H9 (cell line): ENCODE measurements at regions not wholly inside any gene's neighbourhood (a gene's known extent, or its start where the extent isn't known, plus 50 kb on each side); places are given as distances from the start of the nearest gene placed in this dataset.

ENCODE experiments used
- DNase-seq: peaks from one replicate; pipeline ENCODE4 v3.0.0-alpha.2; 2017
- H2AFZ ChIP-seq: one replicate; pipeline ENCODE4 v1.6.1; 2013; ENCODE audit warnings: mild to moderate bottlenecking, low read length, control low read depth, moderate library complexity
- H2AK5ac ChIP-seq: 2 replicates; pipeline ENCODE4 v1.6.1; 2013; ENCODE audit warnings: low read length, control low read depth, mixed read lengths; ENCODE audit not compliant: insufficient read length
- H2BK120ac ChIP-seq: one replicate; pipeline ENCODE4 v1.6.1; 2013; ENCODE audit warnings: low read depth, mild to moderate bottlenecking, low read length, control low read depth, inconsistent platforms; ENCODE audit not compliant: poor library complexity, severe bottlenecking
- H2BK12ac ChIP-seq: 2 replicates; pipeline ENCODE4 v1.6.1; 2013; ENCODE audit warnings: low read length, control low read depth, mixed read lengths, low read depth; ENCODE audit not compliant: insufficient read length
- H2BK15ac ChIP-seq: 2 replicates; pipeline ENCODE4 v1.6.1; 2013; ENCODE audit warnings: low read depth, low read length, control low read depth
- H2BK20ac ChIP-seq: one replicate; pipeline ENCODE4 v1.6.1; 2013; ENCODE audit warnings: low read depth, mild to moderate bottlenecking, low read length, control low read depth, inconsistent platforms; ENCODE audit not compliant: poor library complexity, severe bottlenecking
- H2BK5ac ChIP-seq: 2 replicates; pipeline ENCODE4 v1.6.1; 2013; ENCODE audit warnings: low read length, control low read depth, mixed read lengths; ENCODE audit not compliant: insufficient read length
- H3K14ac ChIP-seq: 2 replicates; pipeline ENCODE4 v1.6.1; 2013; ENCODE audit warnings: low read length, control low read depth; ENCODE audit not compliant: insufficient read depth
- H3K18ac ChIP-seq: 2 replicates; pipeline ENCODE4 v1.6.1; 2013; ENCODE audit warnings: low read depth, mild to moderate bottlenecking, mixed read lengths, low read length, control low read depth; ENCODE audit not compliant: insufficient read length
- H3K23ac ChIP-seq: 2 replicates; pipeline ENCODE4 v1.6.1; 2013; ENCODE audit warnings: low read length, control low read depth, mixed read lengths, low read depth; ENCODE audit not compliant: insufficient read length
- H3K23me2 ChIP-seq: 2 replicates; pipeline ENCODE4 v1.6.1; 2013; ENCODE audit warnings: low read depth, mild to moderate bottlenecking, mixed read lengths, low read length, control low read depth; ENCODE audit not compliant: insufficient read length, poor library complexity, severe bottlenecking
- H3K27ac ChIP-seq: 2 replicates; pipeline ENCODE4 v1.5.1; 2013; ENCODE audit warnings: low read length, control low read depth, mixed read lengths, low read depth; ENCODE audit not compliant: insufficient read length
- H3K27me3 ChIP-seq: 2 replicates; pipeline ENCODE4 v1.6.1; 2013; ENCODE audit warnings: low read length, control low read depth, inconsistent platforms; ENCODE audit not compliant: insufficient read depth
- H3K4ac ChIP-seq: 2 replicates; pipeline ENCODE4 v1.6.1; 2013; ENCODE audit warnings: low read depth, mild to moderate bottlenecking, control low read depth, inconsistent platforms, low read length, moderate library complexity
- H3K4me1 ChIP-seq: 2 replicates; pipeline ENCODE4 v1.6.1; 2013; ENCODE audit warnings: low read length, control low read depth, inconsistent platforms; ENCODE audit not compliant: insufficient read depth
- H3K4me2 ChIP-seq: 2 replicates; pipeline ENCODE4 v1.6.1; 2013; ENCODE audit warnings: low read length, control low read depth, mixed read lengths; ENCODE audit not compliant: insufficient read length, insufficient read depth
- H3K56ac ChIP-seq: 2 replicates; pipeline ENCODE4 v1.6.1; 2013; ENCODE audit warnings: low read depth, mild to moderate bottlenecking, mixed read lengths, low read length, control low read depth; ENCODE audit not compliant: insufficient read length
- H3K79me1 ChIP-seq: 2 replicates; pipeline ENCODE4 v1.6.1; 2013; ENCODE audit warnings: low read depth, mild to moderate bottlenecking, moderate library complexity, low read length, control low read depth, inconsistent platforms; ENCODE audit not compliant: insufficient read depth, poor library complexity, severe bottlenecking
- H3K79me2 ChIP-seq: 2 replicates; pipeline ENCODE4 v1.6.1; 2013; ENCODE audit warnings: low read length, control low read depth, inconsistent platforms; ENCODE audit not compliant: insufficient read depth
- H3K9ac ChIP-seq: 2 replicates; pipeline ENCODE4 v1.6.1; 2013; ENCODE audit warnings: low read length, control low read depth, mixed read lengths; ENCODE audit not compliant: insufficient read length; ENCODE audit errors: extremely low read depth
- H3K9me3 ChIP-seq: one replicate; pipeline ENCODE4 v1.6.1; 2013; ENCODE audit warnings: low read depth, low read length, inconsistent platforms; ENCODE audit not compliant: control insufficient read depth
- H3T11ph ChIP-seq: one replicate; pipeline ENCODE4 v1.6.1; 2013; ENCODE audit warnings: mild to moderate bottlenecking, low read length, control low read depth, inconsistent platforms
- H4K20me1 ChIP-seq: one replicate; pipeline ENCODE4 v1.6.1; 2013; ENCODE audit not compliant: control insufficient read depth, insufficient read length, insufficient read depth
- H4K5ac ChIP-seq: 2 replicates; pipeline ENCODE4 v1.6.1; 2013; ENCODE audit warnings: low read depth, mild to moderate bottlenecking, mixed read lengths, low read length, control low read depth; ENCODE audit not compliant: insufficient read length
- H4K8ac ChIP-seq: replicated peaks from 2 replicates; pipeline ENCODE4 v1.6.1; 2013; ENCODE audit warnings: low read length, control low read depth, mixed read lengths, low read depth; ENCODE audit not compliant: insufficient read length
- H4K91ac ChIP-seq: 2 replicates; pipeline ENCODE4 v1.6.1; 2013; ENCODE audit warnings: low read depth, mild to moderate bottlenecking, moderate library complexity, mixed read lengths, low read length, control low read depth; ENCODE audit not compliant: insufficient read length
- H3K27ac Mint-ChIP-seq, 3 experiments: 2 replicates in 2 of 3; 3 replicates in 1 of 3; pipeline ENCODE4 v1.8.0; 2020 to 2021; ENCODE audit warnings: mixed read lengths in 3 of 3, mild to moderate bottlenecking in 1 of 3, moderate library complexity in 1 of 3
- H3K27me3 Mint-ChIP-seq: 2 replicates; pipeline ENCODE4 v1.8.0; 2021; ENCODE audit warnings: low read depth, mild to moderate bottlenecking, moderate library complexity, mixed read lengths
- H3K36me3 Mint-ChIP-seq, 3 experiments: 2 replicates in 2 of 3; 3 replicates in 1 of 3; pipeline ENCODE4 v1.8.0; 2020 to 2021; ENCODE audit warnings: low read depth in 3 of 3, mixed read lengths in 3 of 3; ENCODE audit not compliant: insufficient read depth in 1 of 3
- H3K4me1 Mint-ChIP-seq, 2 experiments: 2 replicates each; pipeline ENCODE4 v1.8.0; 2020; ENCODE audit warnings: mixed read lengths in 2 of 2
- H3K4me3 Mint-ChIP-seq, 2 experiments: 2 replicates in 1 of 2; 3 replicates in 1 of 2; pipeline ENCODE4 v1.8.0; 2020 to 2021; ENCODE audit warnings: mild to moderate bottlenecking in 2 of 2, mixed read lengths in 2 of 2, moderate library complexity in 1 of 2
- H3K9me3 Mint-ChIP-seq, 2 experiments: 2 replicates in 1 of 2; 3 replicates in 1 of 2; pipeline ENCODE4 v1.8.0; 2020; ENCODE audit warnings: mild to moderate bottlenecking in 2 of 2, mixed read lengths in 2 of 2, moderate library complexity in 1 of 2
- WGBS: extraction: QIAGEN DNeasy Blood & Tissue Kit; methylation state at CpG from one replicate; pipeline ENCODE4 v1.1.7; 2013; ENCODE audit warnings: missing lambda C conversion rate, low lambda C conversion rate, mixed read lengths; ENCODE audit not compliant: insufficient read length; ENCODE audit errors: extremely low coverage; 5-methylcytosine and 5-hydroxymethylcytosine counted together
- TF ChIP-seq, protein P1 (sequence below): fragments of 200-600 bp; sonication (generic); conservative IDR thresholded peaks from 3 replicates; pipeline ENCODE4 v1.8.0; 2021; ENCODE audit warnings: antibody characterized with exemption, mild to moderate bottlenecking

DNA sequence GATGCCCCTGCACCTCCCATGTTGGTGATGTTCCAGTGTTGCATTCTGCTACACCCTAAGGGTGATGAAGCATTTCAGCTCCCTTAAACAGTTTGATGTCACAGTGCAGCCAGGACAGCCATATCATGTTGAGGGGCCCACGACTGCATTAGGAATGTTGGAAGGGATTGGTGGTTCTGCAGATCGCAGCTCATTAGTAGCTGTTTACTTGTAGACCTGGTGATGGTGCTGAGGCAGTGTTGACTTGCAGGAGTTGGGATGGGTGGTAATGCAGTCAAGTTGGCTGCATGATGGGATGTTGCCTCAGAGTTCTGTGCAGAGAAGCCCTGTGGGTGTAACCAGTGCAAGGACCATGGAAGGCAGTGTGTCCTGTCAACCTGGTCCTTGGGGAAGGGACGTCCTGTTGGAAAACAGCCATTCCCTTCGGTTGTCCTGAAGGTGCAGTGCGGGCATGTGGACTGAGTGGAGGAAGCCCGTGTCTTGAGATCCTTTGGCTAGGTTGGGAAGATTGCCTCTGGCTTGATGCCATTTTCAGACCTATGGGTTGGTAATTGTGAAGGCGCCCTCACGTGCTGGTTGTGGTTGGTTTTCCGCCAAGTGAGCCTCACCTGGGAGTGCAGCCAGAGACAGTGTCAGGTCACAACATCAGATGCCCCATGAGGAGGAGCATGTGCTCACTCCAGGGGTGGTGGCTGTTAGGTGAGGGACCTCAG lies 100.7 kb downstream of the SNRPN start:
- H3K9me3 Mint-ChIP-seq, result peaks cover 98 to 99% of the 10 kb centered on the region in 2 experiments

More for the DNA sequence above, 100.7 kb downstream of the SNRPN start:
- Mint-ChIP-seq H3K27me3 (peaks cover 1% of the 10 kb centered on the region), H3K36me3 (peaks cover 100% of the 10 kb centered on the region in 3 experiments), H3K4me3 (no peak overlapping the region), H3K27ac (no peak overlapping the region; a peak in 3 of 7 replicates), H3K4me1 (peaks cover 0 to 5% of the 10 kb centered on the region in 2 experiments; a peak in 1 of 4 replicates)
- TF ChIP-seq, protein P1, sequence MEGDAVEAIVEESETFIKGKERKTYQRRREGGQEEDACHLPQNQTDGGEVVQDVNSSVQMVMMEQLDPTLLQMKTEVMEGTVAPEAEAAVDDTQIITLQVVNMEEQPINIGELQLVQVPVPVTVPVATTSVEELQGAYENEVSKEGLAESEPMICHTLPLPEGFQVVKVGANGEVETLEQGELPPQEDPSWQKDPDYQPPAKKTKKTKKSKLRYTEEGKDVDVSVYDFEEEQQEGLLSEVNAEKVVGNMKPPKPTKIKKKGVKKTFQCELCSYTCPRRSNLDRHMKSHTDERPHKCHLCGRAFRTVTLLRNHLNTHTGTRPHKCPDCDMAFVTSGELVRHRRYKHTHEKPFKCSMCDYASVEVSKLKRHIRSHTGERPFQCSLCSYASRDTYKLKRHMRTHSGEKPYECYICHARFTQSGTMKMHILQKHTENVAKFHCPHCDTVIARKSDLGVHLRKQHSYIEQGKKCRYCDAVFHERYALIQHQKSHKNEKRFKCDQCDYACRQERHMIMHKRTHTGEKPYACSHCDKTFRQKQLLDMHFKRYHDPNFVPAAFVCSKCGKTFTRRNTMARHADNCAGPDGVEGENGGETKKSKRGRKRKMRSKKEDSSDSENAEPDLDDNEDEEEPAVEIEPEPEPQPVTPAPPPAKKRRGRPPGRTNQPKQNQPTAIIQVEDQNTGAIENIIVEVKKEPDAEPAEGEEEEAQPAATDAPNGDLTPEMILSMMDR, result no peak
- H2AFZ ChIP-seq, result no peak overlapping the region
- no peak overlapping the region for H4K5ac ChIP-seq
- no peak overlapping the region for H2BK5ac ChIP-seq
- no peak overlapping the region for H3K4me2 ChIP-seq
- H2BK120ac ChIP-seq, result no peak overlapping the region
- H2BK20ac ChIP-seq, result no peak overlapping the region
- H3K14ac ChIP-seq, result no peak overlapping the region
- no peak overlapping the region for H3K56ac ChIP-seq
- no peaks in the 10 kb centered on the region for H3K4me1 ChIP-seq
- no peak overlapping the region for H4K8ac ChIP-seq
- H3K9me3 ChIP-seq, result peaks cover 92% of the 10 kb centered on the region
- H3K79me1 ChIP-seq, result no peaks in the 10 kb centered on the region
- no peak overlapping the region for H2AK5ac ChIP-seq
- H4K91ac ChIP-seq, result no peak overlapping the region
- H3K23me2 ChIP-seq, result no peaks in the 10 kb centered on the region
- DNase-seq, result peak; percentile 15
- H3K9ac ChIP-seq, result no peak overlapping the region
- no peak overlapping the region for H2BK12ac ChIP-seq
- WGBS, result no CpG with 5 or more reads among the region's 9 CpGs
- H3K23ac ChIP-seq, result no peak overlapping the region
- H3K4ac ChIP-seq, result no peak overlapping the region
- no peak overlapping the region for H3K18ac ChIP-seq
- H3K27ac ChIP-seq, result no peak overlapping the region
- no peak overlapping the region for H2BK15ac ChIP-seq
- no peaks in the 10 kb centered on the region for H4K20me1 ChIP-seq
- no peak overlapping the region for H3T11ph ChIP-seq
- peaks cover 1% of the 10 kb centered on the region; the same call in 1 of the 2 replicates for H3K79me2 ChIP-seq
- no peaks in the 10 kb centered on the region for H3K27me3 ChIP-seq
